ENCODE measurements at regions not wholly inside any gene's neighbourhood (a gene's known extent, or its start where the extent isn't known, plus 50 kb on each side); places are given as distances from the start of the nearest gene placed in this dataset.

DNA sequence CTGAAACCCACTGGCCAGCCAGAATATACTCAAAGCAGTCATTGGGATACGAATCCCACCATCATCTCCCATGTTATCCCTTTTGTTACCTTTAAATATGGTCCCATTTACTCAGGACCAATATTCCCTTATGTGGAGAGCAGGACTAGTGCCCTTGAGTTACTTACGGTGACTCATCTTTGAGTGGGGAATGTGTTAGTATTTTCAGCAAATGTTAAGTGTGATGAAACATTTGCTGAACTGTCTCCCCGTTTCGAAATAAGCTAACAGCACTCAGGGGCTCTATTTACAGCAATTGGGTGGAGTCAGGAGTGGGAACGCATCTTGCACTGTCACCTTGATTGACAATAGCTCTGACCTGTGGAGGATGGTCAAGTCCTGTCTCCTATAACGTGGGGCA lies 67.4 kb downstream of the CTSL start (continued):
- TF ChIP-seq HCFC1 (IDR thresholded peaks at IDR 0.05; ENCODE audit: low read length), result no peak
- no peak for TF ChIP-seq JUNB (IDR thresholded peaks at IDR 0.05)
- no peak for TF ChIP-seq RFX5 (IDR thresholded peaks at IDR 0.05; ENCODE audit: low read depth, low read length)
- no peak for TF ChIP-seq IKZF1 (conservative IDR thresholded peaks at IDR 0.05)
- no peak for TF ChIP-seq CBX5 (IDR thresholded peaks at IDR 0.05; ENCODE audit: low read depth)
- TF ChIP-seq CREM (IDR thresholded peaks at IDR 0.05; ENCODE audit: low read depth), result no peak
- no peak for TF ChIP-seq NKRF (conservative IDR thresholded peaks at IDR 0.05)
- no peak for TF ChIP-seq CBX3 (IDR thresholded peaks at IDR 0.05; ENCODE audit: borderline replicate concordance, low read depth)
- no peak for TF ChIP-seq NR2C1 (IDR thresholded peaks at IDR 0.05)
- no peak for TF ChIP-seq CBFB (IDR thresholded peaks at IDR 0.05; ENCODE audit: low read depth)
- no peak for TF ChIP-seq TCF3 (IDR thresholded peaks at IDR 0.05; ENCODE audit: borderline replicate concordance, insufficient read depth, low read depth, low read length)
- TF ChIP-seq SUPT20H (IDR thresholded peaks at IDR 0.05; ENCODE audit: borderline replicate concordance, control insufficient read depth, low read depth, low read length), result no peak

GRCh38 chr9:87795178-87795577 lies 69.3 kb downstream of the CTSL start:
- ChIA-PET SMC1A (ENCODE audit: uncharacterized antibody, unreplicated experiment) (no interaction called here), CTCF (interaction anchor here (1.1 kb wide), 1 partner anchor 9 kb away, joined by 4 read pairs; no protein-coding TSS in a partner anchor), RAD21 (ENCODE audit: unreplicated experiment) (no interaction called here), POLR2A (no interaction called here)
- ATAC-seq (no peak), FAIRE-seq (no peak), DNase-seq (ENCODE audit: low read depth, low spot score) (no peak)
- Histone ChIP-seq H3K4me3 (no peak overlapping the region), H3K27me3 (replicated peaks in 1 of 2; ENCODE audit: control insufficient read depth in 2 of 2, insufficient read depth in 2 of 2, low read length in 1 of 2) (no peaks in the 10 kb centered on the region; a peak in 1 of 4 replicates), H3K9me3 (replicated peaks; ENCODE audit: control insufficient read depth, insufficient read depth, low read length) (no peaks in the 10 kb centered on the region; the same call in 2 of the 3 replicates), H3K4me2 (ENCODE audit: control insufficient read depth, insufficient read depth) (no peak overlapping the region), H3K9ac (ENCODE audit: control insufficient read depth, insufficient read depth, low read length) (no peak overlapping the region), H2AFZ (ENCODE audit: control insufficient read depth, low read depth, low read length) (no peak overlapping the region), H3K79me2 (ENCODE audit: control insufficient read depth, insufficient read depth, low read length) (no peaks in the 10 kb centered on the region), H3K36me3 (ENCODE audit: control insufficient read depth in 2 of 2, insufficient read depth in 2 of 2, low read length in 1 of 2) (no peaks in the 10 kb centered on the region), H3K27ac (ENCODE audit: control insufficient read depth, insufficient read depth) (no peak overlapping the region), H4K20me1 (ENCODE audit: control insufficient read depth, insufficient read depth) (no peaks in the 10 kb centered on the region), H3K4me1 (ENCODE audit: control insufficient read depth, insufficient read depth, low read length) (0 out of 2 replicates have a peak, but pooled peaks cover 3% of the 10 kb centered on the region)
- in situ Hi-C loops (cut with MboI), result no loop called here
- intact Hi-C loops (cut with micrococcal nuclease; ENCODE audit: unreplicated experiment), result no loop called here
- 13% methylated on average over 4 of the region's 4 CpGs for WGBS (ENCODE audit: insufficient coverage, insufficient replicate concordance, low lambda C conversion rate, missing lambda C conversion rate)
- BruUV-seq (replicated peaks), result no TSS peak
- TF ChIP-seq CBX5 (IDR thresholded peaks at IDR 0.05; ENCODE audit: low read depth) (no peak), SMC3 (IDR thresholded peaks at IDR 0.05; ENCODE audit: borderline replicate concordance, low read length) (no peak), EED (IDR thresholded peaks at IDR 0.05; ENCODE audit: low read depth) (no peak), MYB (IDR thresholded peaks at IDR 0.05; ENCODE audit: borderline replicate concordance, low read depth, low read length) (no peak)
- TF ChIP-seq, protein P1, sequence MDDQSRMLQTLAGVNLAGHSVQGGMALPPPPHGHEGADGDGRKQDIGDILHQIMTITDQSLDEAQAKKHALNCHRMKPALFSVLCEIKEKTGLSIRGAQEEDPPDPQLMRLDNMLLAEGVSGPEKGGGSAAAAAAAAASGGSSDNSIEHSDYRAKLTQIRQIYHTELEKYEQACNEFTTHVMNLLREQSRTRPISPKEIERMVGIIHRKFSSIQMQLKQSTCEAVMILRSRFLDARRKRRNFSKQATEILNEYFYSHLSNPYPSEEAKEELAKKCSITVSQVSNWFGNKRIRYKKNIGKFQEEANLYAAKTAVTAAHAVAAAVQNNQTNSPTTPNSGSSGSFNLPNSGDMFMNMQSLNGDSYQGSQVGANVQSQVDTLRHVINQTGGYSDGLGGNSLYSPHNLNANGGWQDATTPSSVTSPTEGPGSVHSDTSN (IDR thresholded peaks at IDR 0.05; ENCODE audit: insufficient replicate concordance, low read depth, low read length), result no peak
